Right forelimb (tissue), 1 donor: ENCODE measurements at regions not wholly inside any gene's neighbourhood (a gene's known extent, or its start where the extent isn't known, plus 50 kb on each side); places are given as distances from the start of the nearest gene placed in this dataset.

Experiments
- DNase-seq: peaks from one replicate; pipeline ENCODE4 v3.0.0-alpha.2; 2018

DNA sequence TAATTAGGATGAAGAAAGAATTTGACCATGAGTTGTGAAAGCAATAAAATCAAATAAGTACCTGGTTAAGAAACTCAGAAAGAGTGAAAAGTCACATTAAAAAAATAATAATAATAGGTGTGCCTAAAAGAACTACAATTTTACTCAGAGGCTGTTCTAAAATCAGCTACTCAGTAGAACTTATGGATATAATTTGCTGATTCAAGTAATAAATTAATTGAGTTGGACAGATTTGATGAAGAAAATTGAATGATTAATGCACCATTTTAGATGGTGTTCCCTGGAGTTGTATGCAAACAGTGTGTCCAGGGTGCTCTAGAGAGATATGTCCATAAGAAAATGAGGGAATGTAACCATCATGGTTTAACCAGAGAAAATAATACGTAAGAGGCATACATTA, 2852.5 kb downstream of the PCDH9 start:
- DNase-seq: no peak

- no peak for DNase-seq
These were observed 2858.7 kb downstream of the PCDH9 start for GRCh38 chr13:64371461-64371860.

DNA sequence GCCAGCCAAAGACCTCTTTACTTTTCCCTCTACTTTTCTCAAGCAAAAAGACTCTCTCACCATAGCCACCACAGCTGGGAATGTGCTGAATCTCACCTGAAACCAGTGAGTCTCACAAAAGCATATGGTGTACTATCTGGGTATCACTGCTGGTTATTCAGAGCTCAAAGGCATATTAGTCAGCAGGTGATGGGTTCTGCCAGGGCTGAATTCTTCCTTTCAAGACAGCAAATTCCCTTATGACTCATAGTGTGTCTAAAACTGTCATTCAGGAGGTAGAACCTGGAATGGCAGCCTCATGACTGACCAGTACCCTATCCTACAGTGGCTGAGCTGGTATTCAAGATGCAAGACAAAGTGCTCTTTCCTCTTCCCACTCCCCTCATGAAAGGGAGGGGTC, 2859.1 kb downstream of the PCDH9 start:
- DNase-seq: no peak

GRCh38 chr13:64369121-64369520, 2861.0 kb downstream of the PCDH9 start:
- DNase-seq: no peak

GRCh38 chr13:64362564-64362963, 2867.6 kb downstream of the PCDH9 start:
- no peak for DNase-seq

- no peak for DNase-seq
These were observed 2882.5 kb downstream of the PCDH9 start for GRCh38 chr13:64347664-64348063.

DNA sequence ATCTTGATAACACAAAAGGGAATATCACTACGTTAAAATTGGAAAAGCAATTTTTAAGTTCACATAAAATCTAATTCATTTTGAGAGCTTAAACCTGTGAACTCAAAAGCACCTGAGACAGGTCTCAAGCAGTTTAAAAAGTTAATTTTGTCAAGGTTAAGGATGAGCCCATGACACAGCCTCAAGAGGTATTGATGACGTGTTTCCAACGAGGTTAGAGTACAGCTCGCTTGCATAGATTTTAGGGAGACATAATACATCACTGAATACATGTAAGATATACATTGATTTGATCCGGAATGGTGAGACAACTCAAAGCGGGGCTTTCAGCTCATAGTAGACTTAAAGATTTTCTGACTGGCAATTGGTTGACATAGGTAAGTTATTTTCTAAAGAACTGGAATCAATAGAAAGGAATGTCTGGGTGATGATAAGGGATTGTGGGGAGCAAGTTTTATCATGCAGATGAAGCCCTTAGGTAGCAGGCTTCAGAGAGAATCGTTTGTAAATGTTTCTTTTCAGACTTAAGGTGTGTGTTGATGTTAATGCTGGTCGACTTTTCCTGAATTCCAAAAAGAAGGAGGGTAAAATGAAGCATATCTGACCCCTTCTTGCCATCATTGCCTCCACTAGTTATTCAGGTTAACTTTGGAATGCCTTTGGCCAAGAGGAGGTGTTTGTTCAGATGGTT, 2890.6 kb downstream of the PCDH9 start:
- no peak for DNase-seq

- no peak for DNase-seq
These were observed 2891.5 kb downstream of the PCDH9 start for GRCh38 chr13:64338671-64339070.

- no peak for DNase-seq
These were observed 2896.2 kb downstream of the PCDH9 start for GRCh38 chr13:64333888-64334287.

- DNase-seq: no peak
These were observed 2898.1 kb downstream of the PCDH9 start for GRCh38 chr13:64332048-64332447.

DNA sequence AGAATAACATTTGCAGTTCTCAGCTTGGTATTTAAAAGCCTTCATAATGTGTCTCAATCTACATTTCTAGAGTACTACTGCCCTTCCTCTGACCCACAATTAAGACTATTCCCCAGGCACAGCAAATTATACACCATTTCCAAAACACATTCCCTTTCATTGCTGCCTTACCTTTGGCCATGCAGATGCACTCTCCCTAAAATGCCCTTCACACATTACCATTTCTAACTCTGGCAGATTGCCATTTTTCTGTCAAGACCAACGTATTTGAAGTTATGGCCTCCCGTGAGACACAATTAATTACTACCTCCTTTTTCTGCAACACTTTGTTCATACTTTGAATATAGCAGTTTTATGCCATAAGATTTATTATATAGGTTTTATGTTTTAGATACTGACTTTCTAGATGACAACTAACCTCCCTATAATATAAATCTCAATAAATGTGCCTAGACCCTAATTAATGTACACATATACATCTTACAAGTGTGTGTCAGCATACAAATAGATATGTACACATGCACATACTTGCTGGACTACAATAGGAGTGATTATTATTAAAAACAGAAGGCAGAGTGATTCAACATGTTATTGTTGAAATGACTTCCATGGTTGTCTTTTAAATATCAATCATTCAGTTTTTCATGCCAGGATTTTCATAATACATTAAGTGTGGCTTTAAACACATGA, 2902.5 kb downstream of the PCDH9 start:
- no peak for DNase-seq

GRCh38 chr13:64314331-64314730, 2898.7 kb upstream of the PCDH20 start:
- DNase-seq: no peak

DNA sequence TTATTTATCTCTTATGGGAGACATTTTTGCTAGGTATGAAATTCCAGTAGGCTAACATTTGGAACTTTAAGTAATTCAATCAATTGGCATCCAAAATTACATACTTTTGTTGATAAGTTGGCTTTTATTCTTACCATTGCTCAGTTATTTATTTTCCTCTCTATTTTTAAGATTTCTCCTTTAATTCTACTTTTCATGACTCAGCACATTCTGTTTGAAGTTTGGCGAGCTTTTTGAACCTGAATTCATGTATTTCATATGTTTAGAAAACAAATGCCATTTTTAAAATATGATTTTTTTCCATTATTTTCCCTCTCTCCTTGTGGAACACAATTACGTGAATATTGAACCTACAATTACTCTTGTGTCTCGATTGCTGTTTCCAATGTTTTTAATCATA, 2896.3 kb upstream of the PCDH20 start:
- no peak for DNase-seq

- DNase-seq: no peak
These were observed 2895.5 kb upstream of the PCDH20 start for GRCh38 chr13:64311112-64311511.

DNA sequence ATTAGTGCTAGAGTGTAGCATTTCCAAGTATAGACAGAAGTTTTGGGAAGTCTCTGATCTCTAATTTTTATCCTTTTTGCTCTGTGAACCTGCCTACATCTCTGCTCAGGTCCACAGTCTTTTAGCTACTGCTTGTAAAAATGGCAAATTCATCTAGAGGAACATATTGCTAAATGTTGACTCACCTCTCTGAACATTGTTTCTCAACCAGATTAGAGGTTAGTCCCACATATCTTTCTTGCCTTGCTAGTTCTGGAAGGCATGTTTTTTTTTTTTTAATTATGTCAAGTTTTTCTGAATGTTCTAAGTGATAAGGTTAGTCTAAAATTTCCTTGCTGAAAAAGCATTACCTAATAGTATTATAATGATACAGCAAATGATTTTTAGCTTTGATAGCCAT, 2889.6 kb upstream of the PCDH20 start:
- no peak for DNase-seq

GRCh38 chr13:64300239-64300638, 2884.6 kb upstream of the PCDH20 start:
- no peak for DNase-seq

DNA sequence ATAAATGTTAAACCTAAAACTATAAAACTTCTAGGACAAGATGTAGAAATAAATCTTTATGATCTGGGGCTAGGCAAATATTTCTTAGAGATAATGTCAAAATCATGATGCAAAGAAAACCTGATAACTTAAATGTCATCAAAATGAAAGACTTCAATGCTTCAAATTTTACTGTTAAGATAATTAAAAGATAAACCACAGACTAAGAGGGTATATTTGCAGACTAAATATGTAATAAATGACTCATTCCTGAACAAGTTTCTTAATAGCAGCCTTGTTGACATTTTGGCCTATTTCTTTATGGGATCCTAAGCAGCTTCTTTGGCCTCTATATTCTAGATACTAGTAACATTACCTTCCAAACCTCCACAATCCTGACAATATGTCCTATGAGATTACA, 2878.3 kb upstream of the PCDH20 start:
- DNase-seq: no peak

DNA sequence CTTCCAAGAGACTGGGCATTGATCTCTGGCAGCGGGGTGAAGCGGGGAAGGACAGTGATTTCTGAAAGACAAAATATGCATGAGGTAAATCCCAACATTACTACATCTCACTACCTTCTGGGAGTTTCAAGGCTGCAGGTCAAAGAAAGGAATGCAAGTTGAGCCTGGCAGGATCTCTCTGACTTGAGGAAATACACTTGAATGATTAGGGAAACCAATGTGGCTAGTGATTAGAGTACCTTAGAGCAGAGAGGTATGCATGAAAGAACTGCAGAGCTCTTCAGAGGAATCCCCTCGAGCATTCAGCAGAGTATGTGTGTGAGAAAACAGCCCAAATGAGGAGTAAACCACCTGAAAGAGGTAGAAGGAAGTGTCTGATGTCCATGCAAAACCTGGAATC, 2874.1 kb upstream of the PCDH20 start:
- DNase-seq: no peak

DNA sequence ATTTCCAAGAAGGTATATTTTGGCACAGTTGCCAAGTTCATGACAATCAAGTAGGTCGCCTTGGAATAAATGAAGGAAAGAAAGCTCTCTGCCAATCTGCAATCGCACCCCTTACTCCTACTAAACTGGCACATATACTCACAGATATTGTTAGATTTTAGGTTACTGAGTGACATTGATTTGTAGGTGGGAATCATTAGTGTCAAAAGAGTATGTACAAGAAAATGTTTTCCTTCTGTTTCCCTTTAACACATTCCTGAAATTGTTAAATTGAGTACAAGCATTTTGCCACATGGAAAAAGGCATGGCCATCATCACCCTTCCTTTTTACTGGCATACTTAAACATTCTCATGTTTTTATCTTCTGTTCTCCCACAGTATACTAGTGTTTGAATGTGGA, 2868.3 kb upstream of the PCDH20 start:
- DNase-seq: no peak

DNA sequence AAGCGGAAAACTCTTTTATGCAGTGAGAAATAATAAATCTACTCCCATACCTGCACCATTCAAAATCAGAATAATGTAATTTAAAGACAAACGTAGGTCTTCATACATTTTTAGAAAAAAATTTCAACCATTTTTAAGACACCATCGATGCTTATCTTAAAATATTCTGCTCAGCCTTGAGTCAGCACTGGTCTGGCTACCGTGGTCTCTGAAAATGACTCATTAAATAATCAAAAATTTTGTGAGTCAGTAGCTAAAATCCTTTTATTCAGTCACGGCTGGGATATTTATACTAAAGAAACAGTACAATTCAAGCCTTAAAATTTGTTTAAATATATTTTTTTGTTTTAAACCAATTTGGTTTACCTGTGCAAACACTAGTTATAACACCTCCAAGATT, 2862.8 kb upstream of the PCDH20 start:
- no peak for DNase-seq

GRCh38 chr13:64277097-64277496, 2861.4 kb upstream of the PCDH20 start:
- no peak for DNase-seq

DNA sequence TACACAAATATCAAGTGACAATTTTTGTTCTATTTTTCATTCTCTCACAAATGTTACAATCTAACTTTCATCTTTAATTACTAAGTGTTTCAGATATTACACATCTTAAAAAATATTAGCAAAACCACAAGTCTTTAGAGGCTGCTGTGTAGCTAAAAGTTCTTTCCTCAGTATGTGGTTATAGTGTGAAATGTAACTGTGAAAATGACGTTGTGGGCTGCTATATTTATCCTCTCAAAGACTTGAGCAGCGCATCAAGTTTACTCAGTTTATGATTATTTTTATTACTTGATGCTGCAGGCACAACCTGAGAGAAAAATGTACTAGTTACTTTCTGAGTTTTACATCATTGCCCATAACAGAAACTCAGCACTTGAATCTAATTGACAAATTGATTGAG, 2860.6 kb upstream of the PCDH20 start:
- no peak for DNase-seq

DNA sequence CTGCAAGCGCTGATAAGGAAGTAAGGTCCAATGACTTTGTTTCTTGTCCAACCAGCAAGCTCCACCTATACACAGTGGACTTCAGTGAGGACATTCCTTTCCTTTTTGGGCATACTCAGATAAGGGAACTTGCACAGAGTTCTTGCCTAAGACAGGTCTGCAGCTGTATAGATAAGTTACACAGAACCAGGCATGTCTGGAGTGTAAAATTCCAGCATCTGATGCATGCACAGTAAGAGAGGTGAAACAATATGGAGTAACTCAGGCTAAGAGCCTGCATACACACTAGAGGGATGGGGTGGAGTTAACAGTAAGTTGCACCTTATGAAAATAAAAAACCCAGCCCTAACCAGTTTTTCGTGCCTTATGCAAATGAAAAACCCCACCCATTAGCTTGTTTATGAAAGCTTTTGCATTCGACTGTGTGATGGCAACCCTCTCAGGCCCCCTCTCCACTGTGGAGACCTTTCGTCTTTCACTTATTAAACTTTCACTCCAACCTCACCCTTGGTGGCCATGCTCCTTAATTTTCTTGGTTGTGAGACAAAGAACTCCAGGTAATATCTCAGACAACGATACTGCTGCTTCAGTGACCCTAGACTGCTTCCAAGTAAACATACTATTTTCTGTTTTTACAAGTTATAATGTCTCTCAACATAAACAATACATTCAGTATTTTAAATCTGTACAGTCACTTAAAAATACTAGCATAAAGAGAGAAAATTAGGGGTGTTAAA, 2859.0 kb upstream of the PCDH20 start:
- no peak for DNase-seq

- no peak for DNase-seq
These were observed 2858.1 kb upstream of the PCDH20 start for GRCh38 chr13:64273780-64274179.
